Large intestine (tissue), 3 donors: ENCODE measurements at regions not wholly inside any gene's neighbourhood (a gene's known extent, or its start where the extent isn't known, plus 50 kb on each side); places are given as distances from the start of the nearest gene placed in this dataset.

Source experiments
- DNase-seq, 2 donors: peaks; one replicate each; pipeline versions ENCODE4 v3.0.0 to v3.0.0-alpha.2; 2013
- H3K27ac ChIP-seq: one replicate; pipeline ENCODE4 v1.5.1; 2013; ENCODE audit warnings: low read length
- H3K27me3 ChIP-seq: 2 replicates; pipeline ENCODE4 v1.6.1; 2013; ENCODE audit warnings: low read length; ENCODE audit not compliant: control insufficient read depth, insufficient read depth
- H3K36me3 ChIP-seq: 2 replicates; pipeline ENCODE4 v1.6.1; 2013; ENCODE audit warnings: low read length; ENCODE audit not compliant: control insufficient read depth, insufficient read depth
- H3K4me1 ChIP-seq: one replicate; pipeline ENCODE4 v1.6.1; 2013; ENCODE audit warnings: low read length; ENCODE audit not compliant: control insufficient read depth, insufficient read depth
- H3K4me3 ChIP-seq: one replicate; pipeline ENCODE4 v1.5.1; 2013; ENCODE audit warnings: low read length
- H3K9me3 ChIP-seq: one replicate; pipeline ENCODE4 v1.6.1; 2013; ENCODE audit warnings: mild to moderate bottlenecking, low read depth, low read length, moderate library complexity; ENCODE audit not compliant: control insufficient read depth
- WGBS: methylation state at CpG from one replicate; pipeline ENCODE4 v1.1.5; 2013; ENCODE audit warnings: low lambda C conversion rate; ENCODE audit not compliant: insufficient coverage; 5-methylcytosine and 5-hydroxymethylcytosine counted together

DNA sequence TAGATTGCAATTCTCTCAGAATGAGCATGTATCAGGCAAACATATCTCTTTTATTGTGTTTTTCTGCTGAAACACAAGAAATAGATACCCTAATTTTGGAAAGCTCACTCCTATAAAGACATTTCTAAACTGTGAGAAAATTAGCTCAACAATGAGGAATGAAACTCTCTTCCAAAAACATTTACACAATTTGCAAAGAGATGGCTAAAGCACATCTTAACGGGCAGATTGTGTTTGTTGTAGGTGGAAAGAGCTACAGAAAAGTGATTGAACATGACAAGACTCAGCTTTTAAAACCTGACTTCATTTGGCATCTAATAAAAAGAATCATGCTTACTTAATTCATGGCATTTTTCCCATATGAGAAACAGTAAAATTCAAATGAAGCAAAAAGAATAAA lies 175.0 kb upstream of the SLC39A10 start:
- no peak overlapping the region for H3K27ac ChIP-seq
- H3K27me3 ChIP-seq: no peaks in the 10 kb centered on the region
- H3K4me1 ChIP-seq: no peaks in the 10 kb centered on the region
- no peak overlapping the region for H3K4me3 ChIP-seq
- H3K36me3 ChIP-seq: no peaks in the 10 kb centered on the region
- no peak for DNase-seq
- no peaks in the 10 kb centered on the region for H3K9me3 ChIP-seq
- no CpG with 5 or more reads among the region's 1 CpG for WGBS

GRCh38 chr2:195480121-195480520 lies 176.9 kb upstream of the SLC39A10 start:
- no peak for DNase-seq
- H3K27ac ChIP-seq: no peak overlapping the region
- no peak overlapping the region for H3K4me3 ChIP-seq
- no peaks in the 10 kb centered on the region for H3K36me3 ChIP-seq
- H3K27me3 ChIP-seq: no peaks in the 10 kb centered on the region
- no peaks in the 10 kb centered on the region for H3K9me3 ChIP-seq
- H3K4me1 ChIP-seq: no peaks in the 10 kb centered on the region

DNA sequence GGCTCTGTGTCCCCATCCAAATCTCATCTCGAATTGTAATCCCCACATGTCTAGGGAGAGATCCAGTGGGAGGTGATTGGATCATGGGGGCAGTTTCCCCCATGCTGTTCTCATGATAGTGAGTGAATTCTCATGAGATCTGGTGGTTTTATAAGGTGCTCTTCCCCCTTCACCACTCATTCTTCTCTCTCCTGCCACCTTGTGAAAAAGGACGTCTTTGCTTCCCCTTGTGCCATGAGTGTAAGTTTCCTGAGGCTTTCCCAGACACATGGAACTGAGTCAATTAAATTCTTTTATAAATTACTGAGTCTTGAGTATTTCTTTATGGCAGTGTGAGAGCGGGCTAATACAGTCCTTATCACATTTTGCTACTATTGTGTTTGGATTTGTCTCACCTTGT lies 177.6 kb upstream of the SLC39A10 start:
- no peak for DNase-seq
- Histone ChIP-seq H3K27ac (no peak overlapping the region), H3K9me3 (no peaks in the 10 kb centered on the region), H3K4me3 (no peak overlapping the region), H3K36me3 (no peaks in the 10 kb centered on the region), H3K27me3 (no peaks in the 10 kb centered on the region), H3K4me1 (no peaks in the 10 kb centered on the region)
- WGBS: no CpG with 5 or more reads among the region's 3 CpGs

DNA sequence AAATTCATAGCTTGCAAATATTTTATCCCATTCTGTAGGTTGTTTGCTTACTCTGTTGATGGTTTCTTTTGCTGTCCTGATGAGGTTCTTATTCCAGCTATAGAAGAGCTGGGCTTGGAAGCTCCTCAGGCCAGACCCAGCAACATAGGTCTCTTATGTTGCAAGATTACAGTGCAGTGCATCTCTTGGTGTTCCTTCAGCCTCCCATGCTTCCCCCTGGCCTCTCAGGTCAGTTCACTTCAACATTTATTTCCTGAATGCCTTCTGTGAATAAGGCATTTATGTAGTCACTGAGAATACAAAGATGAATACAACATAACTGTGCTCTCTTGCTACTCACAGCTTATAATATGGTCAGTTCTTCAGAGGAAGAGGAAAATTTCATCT lies 179.0 kb upstream of the SLC39A10 start:
- DNase-seq: no peak
- Histone ChIP-seq H3K27me3 (no peaks in the 10 kb centered on the region), H3K36me3 (no peaks in the 10 kb centered on the region), H3K4me3 (no peak overlapping the region), H3K27ac (no peak overlapping the region), H3K9me3 (no peaks in the 10 kb centered on the region), H3K4me1 (no peaks in the 10 kb centered on the region)

GRCh38 chr2:195477248-195477995 lies 179.6 kb upstream of the SLC39A10 start:
- Histone ChIP-seq H3K4me1 (no peaks in the 10 kb centered on the region), H3K4me3 (no peak overlapping the region), H3K27ac (no peak overlapping the region), H3K27me3 (no peaks in the 10 kb centered on the region), H3K9me3 (no peaks in the 10 kb centered on the region), H3K36me3 (no peaks in the 10 kb centered on the region)
- DNase-seq: no peak
- 83% methylated on average over 2 of the region's 2 CpGs for WGBS

GRCh38 chr2:195475336-195475735 lies 181.7 kb upstream of the SLC39A10 start:
- Histone ChIP-seq H3K9me3 (no peaks in the 10 kb centered on the region), H3K4me3 (no peak overlapping the region), H3K4me1 (no peaks in the 10 kb centered on the region), H3K27ac (no peak overlapping the region), H3K36me3 (no peaks in the 10 kb centered on the region), H3K27me3 (no peaks in the 10 kb centered on the region)
- WGBS: no CpG with 5 or more reads among the region's 5 CpGs
- no peak for DNase-seq

DNA sequence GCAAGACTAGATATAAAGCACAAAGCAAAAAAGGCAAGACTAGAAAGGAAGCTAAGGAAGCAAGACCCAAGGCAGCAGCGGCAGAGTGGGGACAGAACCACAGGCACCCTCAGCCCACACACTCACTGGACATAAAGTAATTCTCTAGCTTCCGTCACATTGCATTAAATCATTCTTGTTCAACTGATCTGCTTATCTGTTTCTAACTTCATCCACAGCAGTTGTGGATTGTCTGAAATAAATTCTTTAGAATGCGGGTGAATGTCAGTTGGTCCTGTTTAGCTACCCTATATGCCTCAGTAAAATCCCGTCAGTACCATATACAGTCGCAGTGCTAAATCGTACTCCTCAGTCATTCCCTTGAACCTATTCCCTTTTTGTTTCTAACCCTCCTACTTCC lies 183.2 kb upstream of the SLC39A10 start:
- H3K9me3 ChIP-seq: no peaks in the 10 kb centered on the region
- WGBS: no CpG with 5 or more reads among the region's 6 CpGs
- no peak for DNase-seq
- no peaks in the 10 kb centered on the region for H3K4me1 ChIP-seq
- H3K27me3 ChIP-seq: no peaks in the 10 kb centered on the region
- no peak overlapping the region for H3K4me3 ChIP-seq
- H3K27ac ChIP-seq: no peak overlapping the region
- H3K36me3 ChIP-seq: no peaks in the 10 kb centered on the region

DNA sequence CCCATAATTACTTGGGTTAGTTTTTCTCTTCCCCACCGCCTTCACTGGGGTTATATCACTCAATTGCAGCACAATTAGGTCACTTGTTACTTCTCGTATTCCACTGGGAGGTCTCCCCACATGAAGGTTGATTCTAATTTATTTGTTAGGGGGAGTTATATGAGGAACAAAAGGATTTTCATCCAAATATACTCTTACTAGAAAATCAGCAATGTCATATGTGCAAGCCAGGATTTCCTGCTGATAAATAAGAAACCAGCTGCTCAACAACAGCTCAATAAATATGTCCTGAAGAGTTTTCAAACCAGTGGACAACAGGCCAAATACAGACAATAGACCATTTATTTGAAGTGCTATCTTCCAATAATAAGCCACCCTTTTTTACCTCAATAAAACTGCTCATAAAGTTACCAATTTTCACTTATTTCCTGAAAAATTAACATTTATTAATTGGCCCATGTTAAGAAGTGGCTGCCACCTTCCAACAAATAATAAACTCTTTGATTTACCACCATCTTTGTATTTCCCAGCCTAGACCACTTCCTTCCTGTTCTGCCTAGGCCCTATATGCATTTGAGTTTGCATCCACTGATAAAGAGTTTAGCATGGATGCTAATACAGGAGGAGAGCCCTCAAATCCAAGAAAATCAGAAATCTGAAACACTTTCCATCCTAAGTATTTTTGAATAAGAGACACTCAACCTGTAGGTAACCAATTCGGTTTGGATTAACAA lies 184.4 kb upstream of the SLC39A10 start:
- no CpG with 5 or more reads among the region's 3 CpGs for WGBS
- no peaks in the 10 kb centered on the region for H3K27me3 ChIP-seq
- no peak overlapping the region for H3K27ac ChIP-seq
- H3K4me1 ChIP-seq: no peaks in the 10 kb centered on the region
- no peaks in the 10 kb centered on the region for H3K36me3 ChIP-seq
- no peak overlapping the region for H3K4me3 ChIP-seq
- no peak for DNase-seq
- H3K9me3 ChIP-seq: no peaks in the 10 kb centered on the region

DNA sequence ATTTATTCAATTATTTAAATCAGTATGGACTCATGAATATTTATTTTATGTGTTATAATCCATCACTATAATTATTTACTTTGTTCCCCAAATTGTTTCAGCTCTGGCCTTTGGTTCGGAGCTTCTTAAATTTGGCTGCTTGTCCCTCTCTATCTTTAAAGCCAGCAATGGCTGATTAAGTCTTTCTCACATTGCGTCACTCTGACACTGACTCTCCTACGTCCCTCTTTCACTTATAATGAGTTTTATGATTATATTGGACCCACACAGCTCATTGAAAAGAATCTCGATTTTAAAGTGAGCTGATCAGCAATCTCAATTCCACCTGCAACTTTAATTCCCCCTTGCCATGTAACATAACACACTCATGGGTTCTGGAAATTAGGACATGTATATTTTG lies 185.2 kb upstream of the SLC39A10 start:
- no peaks in the 10 kb centered on the region for H3K27me3 ChIP-seq
- no peaks in the 10 kb centered on the region for H3K4me1 ChIP-seq
- H3K36me3 ChIP-seq: no peaks in the 10 kb centered on the region
- 100% methylated on average over 1 of the region's 4 CpGs for WGBS
- no peaks in the 10 kb centered on the region for H3K9me3 ChIP-seq
- H3K27ac ChIP-seq: no peak overlapping the region
- DNase-seq: no peak
- H3K4me3 ChIP-seq: no peak overlapping the region

DNA sequence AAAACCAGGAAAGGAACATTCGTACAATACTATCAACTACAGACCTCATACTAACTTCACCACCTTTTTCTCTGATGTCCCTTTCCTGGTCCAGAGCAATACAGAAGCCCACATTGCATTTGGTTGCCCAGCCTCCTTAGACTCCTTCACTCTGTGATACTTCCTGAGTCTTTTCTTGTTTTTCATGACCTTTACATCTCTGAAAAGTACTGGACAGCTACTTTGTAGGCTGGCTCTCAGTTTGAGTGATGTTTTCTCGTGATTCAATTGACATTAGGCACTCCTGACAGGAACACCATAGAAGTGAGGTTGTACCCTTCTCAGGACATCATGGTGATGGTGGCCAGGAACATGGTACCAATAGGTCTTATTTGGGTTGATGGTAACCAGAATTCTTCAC lies 185.9 kb upstream of the SLC39A10 start:
- no CpG with 5 or more reads among the region's 2 CpGs for WGBS
- Histone ChIP-seq H3K4me3 (no peak overlapping the region), H3K36me3 (no peaks in the 10 kb centered on the region)

DNA sequence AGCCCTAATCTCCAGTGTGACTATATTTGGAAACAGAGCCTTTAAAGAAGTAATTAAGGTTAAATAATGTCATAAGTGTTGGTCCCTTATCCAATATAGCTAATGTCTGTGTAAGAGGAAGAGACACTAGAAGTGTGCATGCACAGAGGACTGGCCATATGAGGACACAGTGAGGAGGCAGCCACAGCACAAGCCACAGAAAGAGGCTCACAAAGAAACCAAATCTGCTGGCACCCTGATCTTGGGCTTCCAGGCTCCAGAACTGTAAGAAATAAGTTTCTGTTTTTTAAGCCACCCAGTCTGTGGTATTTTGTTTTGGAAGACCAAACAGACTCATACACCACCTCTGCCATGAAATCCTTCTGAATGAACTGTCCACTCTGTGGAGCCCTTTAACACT lies 186.4 kb upstream of the SLC39A10 start:
- Histone ChIP-seq H3K4me1 (no peaks in the 10 kb centered on the region), H3K4me3 (no peak overlapping the region), H3K27me3 (no peaks in the 10 kb centered on the region), H3K36me3 (no peaks in the 10 kb centered on the region), H3K9me3 (no peaks in the 10 kb centered on the region), H3K27ac (no peak overlapping the region)
- no peak for DNase-seq

More for the DNA sequence above, 185.9 kb upstream of the SLC39A10 start:
- Histone ChIP-seq H3K27ac (no peak overlapping the region), H3K9me3 (no peaks in the 10 kb centered on the region), H3K4me1 (no peaks in the 10 kb centered on the region), H3K27me3 (no peaks in the 10 kb centered on the region)
- no peak for DNase-seq
